GM10248 (cell line): ENCODE measurements at regions not wholly inside any gene's neighbourhood (a gene's known extent, or its start where the extent isn't known, plus 50 kb on each side); places are given as distances from the start of the nearest gene placed in this dataset.

Source experiments
- CTCF ChIA-PET: fragments of 300-600 bp; sonication (Branson Sonifier 250); formaldehyde crosslinking; extraction: SDS; loops from one replicate; lab custom pipeline; 2021; ENCODE audit warnings: antibody characterized with exemption; lab: Yijun Ruan, JAX
- POLR2A ChIA-PET: fragments of 350-650 bp; sonication (Branson Sonifier 250); formaldehyde crosslinking; extraction: SDS; loops from one replicate; lab custom pipeline; 2020; ENCODE audit warnings: antibody characterized with exemption; lab: Yijun Ruan, JAX
- DNase-seq: peaks from one replicate; pipeline ENCODE4 v3.0.0; 2012; ENCODE audit errors: extremely low spot score
- CTCF ChIP-seq: IDR thresholded peaks from 2 replicates; pipeline ENCODE4 v1.5.1; 2012; ENCODE audit warnings: mild to moderate bottlenecking, low read depth; ENCODE audit errors: extremely low read depth, missing control alignments, control extremely low read depth

- POLR2A ChIA-PET: no interaction called here
These were observed 99.1 kb upstream of the GREM2 start for GRCh38 chr1:240711020-240711419.

DNA sequence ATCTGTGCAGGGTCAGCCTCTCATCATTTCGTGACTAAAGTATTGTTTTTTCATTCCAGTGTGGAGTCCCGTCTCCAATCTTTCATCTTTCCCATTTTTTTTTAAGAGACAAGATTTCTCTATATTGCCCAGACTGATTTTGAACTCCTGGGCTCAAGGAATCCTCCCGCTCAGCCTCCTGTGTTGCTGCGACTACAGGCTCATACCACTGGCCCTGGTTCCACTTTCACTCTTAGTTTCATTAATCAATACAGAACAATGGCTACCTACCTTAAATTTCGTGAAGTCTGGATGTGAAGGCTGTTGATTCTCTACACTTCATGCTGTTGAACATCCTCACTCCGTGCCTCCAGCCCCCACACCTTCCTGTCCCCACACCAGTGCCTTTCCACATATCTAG, 97.7 kb upstream of the GREM2 start:
- CTCF ChIA-PET: interaction anchor here (1.0 kb wide), 1 partner anchor 23 kb away, joined by 5 read pairs; no protein-coding TSS in a partner anchor
- no peak for DNase-seq
- TF ChIP-seq CTCF: no peak
- POLR2A ChIA-PET: no interaction called here

More at GRCh38 chr1:240711020-240711419, 99.1 kb upstream of the GREM2 start:
- no peak for DNase-seq
- no peak for TF ChIP-seq CTCF
- CTCF ChIA-PET: interaction anchor here (0.9 kb wide), 1 partner anchor 31 kb away, joined by 3 read pairs; no protein-coding TSS in a partner anchor

GRCh38 chr1:240706150-240706935, 94.4 kb upstream of the GREM2 start:
- no peak for DNase-seq
- ChIA-PET CTCF (no interaction called here), POLR2A (no interaction called here)
- no peak for TF ChIP-seq CTCF

DNA sequence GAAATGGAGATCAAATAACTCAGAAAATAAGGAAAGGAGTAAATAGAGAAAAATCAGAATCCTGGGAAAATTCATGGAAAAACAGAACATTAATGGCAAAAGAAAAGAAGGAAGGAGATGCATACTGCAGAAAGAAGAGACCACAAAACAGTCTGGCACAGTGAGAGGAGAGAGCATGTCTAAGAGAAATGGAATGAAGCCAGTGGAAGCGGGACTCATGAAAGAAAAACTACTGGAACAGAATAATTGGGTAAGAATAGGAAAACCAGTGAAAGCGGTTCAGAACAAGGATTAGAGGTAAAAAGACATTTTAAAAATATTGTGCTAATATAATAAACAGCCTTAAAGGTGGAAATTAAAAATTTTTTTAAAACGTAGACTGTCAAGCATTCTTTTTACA, 93.6 kb upstream of the GREM2 start:
- no peak for DNase-seq
- no peak for TF ChIP-seq CTCF
- POLR2A ChIA-PET: no interaction called here
- CTCF ChIA-PET: no interaction called here

DNA sequence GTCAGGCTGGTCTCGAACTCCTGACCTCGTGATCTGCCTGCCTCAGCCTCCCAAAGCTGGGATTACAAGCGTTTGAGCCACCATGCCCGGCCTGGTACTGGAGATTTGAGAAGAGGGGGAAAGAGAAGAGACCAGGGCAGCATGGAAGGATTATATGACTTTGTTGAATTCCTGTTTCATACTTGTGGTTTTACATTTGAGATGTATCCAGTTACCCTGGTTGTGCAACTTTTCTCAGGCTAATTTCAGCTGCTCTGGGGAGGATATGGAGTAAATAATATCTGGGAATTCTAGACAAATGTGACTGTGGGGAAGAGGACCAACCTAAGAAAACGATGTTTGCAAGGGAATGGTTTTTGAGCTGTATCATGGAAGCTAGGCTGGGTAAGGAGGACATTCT, 89.5 kb upstream of the GREM2 start:
- no peak for DNase-seq
- POLR2A ChIA-PET: no interaction called here
- CTCF ChIA-PET: interaction anchor here (1.3 kb wide), 1 partner anchor 15 kb away, joined by 3 read pairs; no protein-coding TSS in a partner anchor
- TF ChIP-seq CTCF: no peak

DNA sequence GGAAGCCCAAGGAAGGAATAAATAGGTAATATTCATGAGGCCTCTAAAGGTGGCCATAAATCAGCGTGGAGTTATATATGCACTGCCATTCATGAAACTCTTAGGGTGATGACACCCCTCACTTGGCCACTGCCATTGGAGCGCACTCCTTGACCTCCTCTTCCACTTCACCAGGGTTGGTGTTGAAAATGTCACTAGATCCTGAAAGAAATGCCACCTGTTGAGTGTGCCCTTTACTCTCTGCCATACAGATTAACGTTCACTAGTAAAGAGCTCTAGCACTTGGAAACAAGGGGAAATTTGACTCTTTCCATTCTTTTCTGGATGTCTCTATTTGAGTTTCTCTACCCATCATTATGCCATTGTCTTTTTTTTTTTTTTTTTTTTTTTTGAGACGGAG, 83.5 kb upstream of the GREM2 start:
- ChIA-PET CTCF (no interaction called here), POLR2A (no interaction called here)
- no peak for TF ChIP-seq CTCF
- DNase-seq: no peak
